Myocyte (in vitro differentiated cells): ENCODE measurements at regions not wholly inside any gene's neighbourhood (a gene's known extent, or its start where the extent isn't known, plus 50 kb on each side); places are given as distances from the start of the nearest gene placed in this dataset.
"Not testable (repeated sequence)": the region's sequence is repeated elsewhere in the genome, so short reads cannot be mapped to it uniquely, and the experiment has no call there.

Experiments used
- DNase-seq: peaks from one replicate; pipeline ENCODE4 v3.0.0-alpha.2; 2012; ENCODE audit warnings: low read depth

DNA sequence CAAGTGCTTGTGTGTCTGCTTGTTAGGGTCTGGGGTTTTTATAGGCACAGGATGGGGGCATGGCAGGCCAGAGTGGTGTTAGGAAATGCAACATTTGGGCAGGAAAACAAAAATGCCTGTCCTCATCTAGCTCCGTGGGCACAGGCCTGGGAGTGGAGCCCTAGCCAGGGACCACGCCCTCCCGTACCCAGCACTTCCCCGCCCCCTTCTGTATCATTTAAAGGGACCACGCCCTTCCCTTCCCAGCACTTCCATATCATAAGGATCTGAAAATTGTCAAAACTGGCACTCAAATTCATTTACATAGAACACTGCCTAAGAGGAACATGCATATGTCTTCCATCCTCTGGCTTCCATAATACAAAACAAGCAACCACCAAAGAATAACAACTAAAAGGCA is 185.8 kb downstream of the B3GLCT start:
- DNase-seq, result no peak

DNA sequence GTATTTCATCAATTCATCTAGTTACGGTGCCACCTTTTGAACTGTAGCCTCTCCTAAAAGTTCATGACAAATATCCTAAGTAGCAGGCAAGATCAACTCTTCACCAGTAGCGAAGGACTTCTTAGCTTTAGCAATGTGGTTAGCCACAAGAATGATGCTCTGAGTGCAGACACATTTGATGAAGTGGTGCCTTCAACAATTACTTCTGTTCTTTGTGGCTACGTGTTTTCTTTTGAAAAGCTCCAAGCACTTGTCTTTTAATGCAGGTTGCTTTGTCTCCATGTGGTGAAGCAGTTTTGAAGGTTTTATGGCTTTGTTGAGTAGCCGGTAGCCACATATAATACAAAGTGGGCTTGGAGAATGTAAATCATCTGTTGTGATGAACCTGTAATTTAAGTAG is 194.7 kb downstream of the B3GLCT start:
- peak; percentile 37 for DNase-seq

DNA sequence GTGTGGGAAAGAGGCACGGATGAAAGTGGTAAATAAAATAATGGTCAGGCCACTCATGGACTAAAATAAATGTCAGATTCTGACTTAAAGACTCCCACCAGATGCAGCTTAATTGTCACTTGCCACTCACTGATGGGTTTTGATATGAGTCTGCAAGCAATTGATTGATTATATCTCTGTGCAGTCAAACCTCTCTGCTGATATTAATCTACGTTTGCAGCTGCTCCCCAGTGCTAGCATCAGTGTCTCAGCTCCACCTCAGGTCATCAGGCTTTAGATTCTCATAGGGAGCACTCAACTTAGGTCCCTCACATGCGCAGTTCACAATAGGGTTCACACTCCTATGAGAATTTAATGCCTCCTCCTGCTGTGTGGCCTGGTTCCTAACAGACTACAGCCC is 195.3 kb downstream of the B3GLCT start:
- no peak for DNase-seq

DNA sequence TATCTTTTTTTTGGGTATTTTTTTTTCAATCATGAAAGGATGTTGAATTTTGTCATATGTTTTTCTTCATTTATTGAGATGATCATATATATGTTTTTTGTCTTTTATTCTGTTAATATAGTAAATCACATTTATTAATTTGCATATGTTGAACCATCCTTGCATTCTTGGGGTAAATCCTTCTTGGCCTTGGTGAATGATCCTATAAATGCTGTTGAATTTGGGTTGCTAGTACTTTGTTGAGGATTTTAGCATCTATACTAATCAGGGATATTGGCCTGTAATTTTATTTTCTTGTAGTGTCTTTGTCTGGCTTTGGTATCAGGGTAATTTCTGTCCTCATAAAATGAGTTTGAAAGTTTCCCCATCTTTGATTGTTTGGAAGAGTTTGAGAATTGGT is 199.9 kb downstream of the B3GLCT start:
- DNase-seq, result no peak

DNA sequence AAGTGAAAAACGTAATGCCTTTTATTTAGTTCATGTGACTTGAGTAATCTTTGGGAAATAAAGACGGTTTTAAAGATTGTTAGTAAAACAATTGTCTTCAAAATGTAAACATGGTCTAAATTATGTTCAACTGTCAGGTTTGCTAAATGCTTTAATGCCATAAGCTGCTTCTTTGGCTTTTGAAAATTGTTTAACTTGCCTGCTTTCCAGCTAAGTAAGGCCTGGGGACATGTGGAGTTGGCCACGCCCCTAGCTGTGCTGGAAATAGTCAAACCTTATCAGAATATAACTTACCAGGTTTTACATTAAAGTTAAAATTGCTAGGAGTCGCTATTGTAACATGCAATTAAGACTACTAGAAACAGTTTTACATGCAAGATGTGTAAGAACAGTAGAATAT is 203.9 kb downstream of the B3GLCT start:
- not testable (repeated sequence) for DNase-seq

DNA sequence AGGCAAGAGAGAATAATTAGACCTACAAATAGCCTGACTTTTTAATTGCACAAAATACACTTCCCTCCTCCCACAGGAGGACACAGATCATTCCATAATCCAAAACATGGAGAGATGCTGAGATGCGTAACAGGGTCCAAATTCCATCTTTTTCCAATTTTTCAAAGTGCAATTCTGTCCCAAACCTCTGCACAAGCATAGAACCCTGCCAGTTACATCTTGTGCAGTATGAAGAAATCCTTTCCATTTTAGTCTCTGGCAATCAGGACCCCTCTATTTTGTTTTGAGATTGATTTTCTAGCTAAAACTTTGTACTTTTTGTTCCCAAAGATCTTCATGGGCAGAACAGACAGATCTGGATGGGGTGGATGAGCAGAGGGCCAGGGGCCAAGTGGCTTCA is 209.2 kb downstream of the B3GLCT start:
- no peak for DNase-seq

DNA sequence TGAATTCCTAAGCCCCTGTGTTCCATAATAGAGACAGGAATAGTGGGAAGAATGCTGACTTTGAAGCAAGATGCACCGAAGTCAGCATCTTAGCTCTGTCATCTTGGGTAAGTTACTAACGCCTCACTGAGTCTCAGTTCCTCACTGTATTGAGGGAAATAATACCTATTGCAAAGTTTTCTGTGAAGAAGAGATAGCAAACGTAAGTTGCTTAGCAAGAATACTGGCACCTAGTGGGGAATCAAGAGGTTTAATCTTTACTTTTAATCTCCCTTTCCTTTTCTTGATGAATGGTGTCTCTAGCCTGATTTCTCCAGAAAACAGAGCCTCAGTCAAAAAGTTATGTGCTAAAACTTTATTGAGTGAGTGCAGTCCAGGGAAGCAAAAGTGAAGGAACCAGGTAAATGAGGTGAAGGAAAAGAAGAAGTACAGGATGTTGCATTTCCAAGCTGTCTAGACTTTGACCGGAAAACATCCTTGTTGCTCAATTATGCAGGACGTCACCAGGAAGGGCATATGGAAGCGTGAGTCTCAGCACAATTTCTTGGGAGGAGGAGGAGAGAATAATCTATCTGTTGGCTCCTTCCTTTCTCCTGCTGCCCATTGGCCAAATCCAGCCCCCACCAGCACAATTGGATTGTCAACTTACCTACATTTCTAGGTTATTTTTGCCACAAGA is 210.0 kb downstream of the B3GLCT start:
- no peak for DNase-seq

DNA sequence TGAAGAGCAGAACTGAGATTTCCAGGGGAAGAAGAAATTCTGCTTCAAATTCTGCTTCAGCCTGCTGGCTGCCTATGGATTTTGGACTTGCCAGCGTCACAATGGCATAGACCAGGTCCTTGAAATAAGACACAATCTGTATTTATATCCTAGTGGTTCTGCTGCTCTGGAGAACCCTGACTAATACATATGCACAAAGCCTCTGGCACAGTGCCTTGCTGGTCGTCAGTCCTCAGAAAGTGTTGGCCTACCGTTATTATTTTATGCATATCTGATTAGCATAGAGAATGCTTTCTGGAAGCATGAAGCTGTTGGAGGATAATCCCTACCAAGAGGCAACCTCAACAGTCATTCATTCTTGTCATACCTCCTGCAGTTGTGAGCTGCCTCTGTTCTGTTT is 213.7 kb downstream of the B3GLCT start:
- no peak for DNase-seq

DNA sequence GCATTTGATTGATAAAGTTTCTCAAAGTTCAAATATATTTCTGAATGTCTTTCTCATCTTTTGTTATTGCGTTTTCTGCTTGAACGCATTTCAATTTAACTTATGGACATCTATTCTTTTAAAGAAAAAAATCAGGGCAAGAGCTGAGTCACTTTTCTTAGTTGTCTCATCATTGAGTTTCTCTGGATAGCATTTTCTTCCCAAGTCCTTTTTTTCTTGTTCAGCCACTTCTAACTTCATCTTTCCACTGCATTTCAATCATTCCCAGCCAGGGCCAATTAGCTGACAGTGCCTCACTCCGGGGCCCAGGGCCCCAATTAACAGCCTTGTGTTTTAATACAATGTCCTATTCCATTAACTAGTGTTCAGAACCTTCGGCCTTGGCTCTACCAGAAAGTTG is 216.3 kb downstream of the B3GLCT start:
- DNase-seq, result no peak

DNA sequence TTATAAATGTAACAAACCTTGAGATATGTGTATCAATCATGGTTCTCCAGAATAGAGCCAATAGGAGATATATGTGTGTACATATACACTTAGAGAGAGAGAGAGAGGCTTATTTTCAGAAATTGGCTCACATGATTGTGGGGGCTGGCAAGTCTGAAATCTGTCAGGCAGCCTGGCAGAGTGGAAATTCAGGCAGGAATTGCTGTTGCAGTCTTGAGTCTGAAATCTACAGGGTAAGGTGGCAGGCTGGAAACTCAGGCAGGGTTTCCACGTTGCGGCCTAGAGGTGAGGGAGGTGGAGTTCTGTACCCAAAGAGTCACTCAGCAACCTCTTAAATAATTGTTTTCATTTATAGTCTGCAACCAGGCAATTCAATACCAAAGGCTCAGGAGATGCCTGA is 218.4 kb downstream of the B3GLCT start:
- DNase-seq, result no peak

DNA sequence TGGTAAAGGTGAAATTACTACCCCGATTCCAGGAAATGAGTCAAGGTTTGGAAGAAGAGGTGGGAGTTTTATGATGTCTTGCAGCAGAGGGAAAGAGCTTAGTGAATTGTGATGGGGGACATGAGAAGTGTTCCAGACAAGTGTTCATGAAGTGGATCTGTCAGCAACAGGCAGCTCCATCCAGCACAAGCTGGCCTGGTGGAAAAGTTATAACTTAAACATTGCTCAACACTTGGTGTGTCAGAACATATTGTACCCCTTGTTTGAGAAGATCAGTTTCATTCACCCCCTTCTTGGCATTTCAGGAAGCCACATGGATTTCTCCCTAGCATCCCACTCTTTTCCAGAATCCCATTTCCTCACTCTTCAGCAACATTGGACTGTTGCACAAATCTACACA is 222.0 kb downstream of the B3GLCT start:
- DNase-seq, result no peak

DNA sequence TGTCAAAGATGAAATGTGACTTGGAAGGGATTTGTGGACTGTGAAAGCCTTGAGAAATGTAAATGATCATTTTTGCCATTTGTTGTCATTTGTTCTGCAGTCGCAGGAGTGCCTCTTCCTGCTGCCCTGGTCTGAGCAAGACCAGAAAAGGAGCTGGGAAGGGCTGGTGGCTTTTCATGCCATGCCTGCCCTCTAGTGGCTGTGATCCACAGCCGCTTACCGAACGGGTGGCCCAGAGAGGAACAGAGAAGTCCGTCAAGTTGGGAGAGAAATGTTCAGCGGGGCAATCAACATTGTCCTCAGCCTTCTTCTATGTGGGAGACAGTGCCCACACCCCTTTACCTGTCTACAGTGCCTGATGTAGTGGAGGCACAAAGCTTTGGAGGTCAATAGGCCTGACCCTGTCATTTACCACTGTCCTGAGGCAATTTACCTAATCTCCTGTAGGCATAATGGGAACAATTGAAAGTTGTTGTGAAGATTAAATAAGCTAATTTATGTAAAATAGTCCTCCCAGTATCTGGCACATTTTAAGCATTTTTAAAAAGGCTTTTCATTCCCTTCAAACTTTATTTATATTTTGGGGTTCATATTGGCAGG is 224.5 kb downstream of the B3GLCT start:
- peak; percentile 81 for DNase-seq

DNA sequence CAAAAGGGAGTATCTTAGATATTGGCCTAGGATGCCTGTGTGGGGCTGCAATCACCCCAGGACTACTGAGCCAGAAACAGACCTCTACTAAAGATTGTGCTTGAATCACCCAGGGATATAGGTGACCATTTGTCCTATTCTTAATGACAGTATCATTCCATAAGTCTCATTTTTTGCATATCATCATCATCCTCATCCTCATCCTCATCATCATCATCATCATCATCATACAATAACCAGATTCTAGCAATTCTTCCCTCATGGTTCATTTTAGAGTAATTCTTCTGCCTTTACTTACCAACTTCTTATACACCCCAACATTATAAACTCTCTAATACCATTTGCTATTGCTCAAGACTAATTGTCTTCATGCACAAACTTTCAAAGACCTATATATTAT is 226.6 kb downstream of the B3GLCT start:
- no peak for DNase-seq

DNA sequence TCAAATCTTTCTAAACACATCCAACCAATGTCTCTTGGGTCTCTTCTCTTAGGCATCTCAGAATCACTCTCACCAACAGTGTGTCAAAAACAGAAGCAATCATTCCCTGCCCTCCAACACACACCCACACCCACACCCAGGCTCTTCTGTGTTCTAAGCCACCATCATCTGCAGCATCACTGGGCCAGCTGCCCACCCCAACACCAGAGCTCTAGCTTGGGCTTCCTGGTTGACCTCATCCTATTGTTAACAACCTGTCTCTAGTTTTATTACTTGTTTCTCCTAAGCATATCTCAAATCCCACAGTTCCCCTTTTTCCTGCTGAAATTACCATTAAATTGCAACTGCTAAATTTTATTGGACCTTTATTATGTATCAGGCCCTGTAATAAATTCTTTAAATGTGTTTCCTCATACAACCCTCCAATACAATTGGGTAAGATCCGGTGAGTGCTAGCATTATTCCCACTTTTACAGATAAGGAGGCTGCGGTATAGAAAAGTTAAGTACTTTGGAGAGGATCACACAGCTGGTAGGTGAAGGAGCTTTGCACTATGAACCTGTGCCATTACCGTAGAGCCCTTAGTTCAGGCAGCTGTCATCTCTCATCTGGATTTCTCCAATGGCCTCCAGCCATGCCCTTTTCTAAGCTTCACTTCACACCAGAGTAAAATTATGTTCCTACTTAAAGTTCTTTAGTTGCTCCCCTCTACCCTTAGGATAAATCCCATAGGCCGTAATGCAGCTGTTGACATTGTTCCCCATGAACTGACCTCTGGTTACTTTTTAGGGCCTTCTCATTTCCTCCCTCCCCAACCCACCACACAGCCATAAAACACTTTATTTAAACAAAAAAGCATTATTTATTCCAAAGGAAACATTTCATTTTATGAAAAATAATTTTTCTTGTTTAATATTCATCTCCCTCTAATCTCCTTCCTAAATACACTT is 227.7 kb downstream of the B3GLCT start:
- DNase-seq, result no peak

DNA sequence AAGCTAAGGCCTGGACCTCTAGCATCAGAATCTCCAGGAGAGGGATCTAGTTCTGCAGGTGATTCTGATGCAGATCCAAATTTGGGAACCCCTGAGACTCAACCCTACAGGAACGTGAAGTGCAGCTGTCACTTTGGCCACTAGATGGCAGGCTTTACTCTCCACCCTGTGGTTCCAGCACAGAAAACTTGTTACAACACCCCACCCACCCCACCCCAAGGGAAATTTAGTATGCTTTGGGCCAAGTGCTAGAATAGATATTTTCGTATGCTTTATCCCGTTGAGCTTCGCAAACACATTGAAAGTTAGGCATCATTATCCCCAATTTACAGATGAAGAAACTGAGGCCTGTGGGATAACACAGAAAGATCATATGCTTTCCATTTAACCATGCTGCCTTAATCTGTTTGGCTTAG is 232.0 kb downstream of the B3GLCT start:
- peak; percentile 52 for DNase-seq

DNA sequence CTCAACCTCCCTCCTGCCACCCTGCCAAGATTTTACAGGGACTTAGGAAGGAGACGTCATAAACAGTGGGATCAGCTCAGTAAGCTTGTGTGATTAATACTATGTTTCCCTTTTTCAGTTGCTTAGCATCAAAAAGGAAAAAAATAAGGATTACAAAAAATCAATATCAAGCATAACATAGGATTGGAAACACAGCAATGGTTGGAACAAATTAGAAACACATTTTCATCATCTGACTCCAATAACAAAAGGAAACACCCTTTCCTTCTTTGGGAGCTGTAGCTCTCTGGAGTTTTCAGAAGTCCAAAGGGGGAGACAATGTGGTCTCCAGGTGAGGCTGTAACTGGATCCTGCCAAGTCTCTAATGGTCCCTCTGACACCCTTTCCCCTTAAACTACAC is 233.4 kb downstream of the B3GLCT start:
- DNase-seq, result no peak

DNA sequence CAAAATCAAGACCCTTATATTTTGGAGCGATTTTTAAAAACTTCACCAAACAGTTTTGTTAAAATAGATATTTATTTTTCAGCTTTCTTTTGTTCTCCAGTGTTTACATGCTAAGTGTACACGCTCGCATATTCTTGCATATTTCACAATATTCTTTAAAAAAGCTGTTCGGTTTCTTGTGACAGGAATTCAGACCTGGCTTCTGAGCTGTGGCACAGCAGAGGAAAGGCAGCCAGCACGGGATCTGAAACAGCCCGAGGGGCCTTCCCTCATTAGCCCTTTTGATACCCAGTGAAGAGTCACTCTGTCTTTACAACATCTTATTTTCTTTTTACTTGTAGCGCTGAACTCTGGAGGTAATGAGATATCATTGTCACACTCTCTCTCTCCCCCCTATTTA is 234.0 kb downstream of the B3GLCT start:
- no peak for DNase-seq

DNA sequence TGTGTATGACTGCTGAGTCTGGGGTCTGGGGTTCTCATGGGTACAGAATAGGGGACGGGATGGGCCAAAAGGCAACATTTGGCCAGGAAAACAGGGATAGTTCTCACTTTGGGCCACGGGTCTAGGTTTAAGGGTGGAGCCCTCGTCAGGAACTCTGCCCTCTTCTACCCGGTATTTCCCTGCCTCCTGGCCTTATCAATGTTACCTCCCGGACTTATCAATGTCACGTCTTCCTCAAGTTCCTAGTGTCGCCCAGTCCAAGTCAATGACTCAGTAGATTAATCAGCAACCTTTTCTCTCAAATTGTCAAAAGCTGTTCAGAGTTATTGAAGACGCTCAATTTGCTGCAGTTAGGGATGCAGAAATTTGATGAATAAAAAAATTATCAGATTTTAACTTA is 234.8 kb downstream of the B3GLCT start:
- DNase-seq, result no peak

DNA sequence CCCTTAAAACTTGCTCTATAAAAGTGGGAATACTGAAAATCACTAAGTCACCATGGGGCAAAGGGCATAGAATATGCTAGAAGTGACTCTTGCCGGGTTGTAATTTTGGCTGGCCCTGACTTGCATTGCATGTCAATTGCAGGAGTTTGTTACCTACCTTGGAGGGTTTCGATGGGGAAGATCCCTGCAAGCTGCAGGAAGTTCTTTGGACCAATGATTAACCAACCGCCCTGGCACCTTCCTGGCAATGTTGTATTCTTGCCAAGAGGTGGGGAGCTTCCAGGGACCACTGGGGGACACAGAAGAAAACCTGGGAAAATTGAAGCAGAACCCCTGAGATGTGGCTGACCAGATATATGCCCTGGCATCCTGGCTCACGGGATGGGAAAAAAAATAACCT is 235.8 kb downstream of the B3GLCT start:
- no peak for DNase-seq

DNA sequence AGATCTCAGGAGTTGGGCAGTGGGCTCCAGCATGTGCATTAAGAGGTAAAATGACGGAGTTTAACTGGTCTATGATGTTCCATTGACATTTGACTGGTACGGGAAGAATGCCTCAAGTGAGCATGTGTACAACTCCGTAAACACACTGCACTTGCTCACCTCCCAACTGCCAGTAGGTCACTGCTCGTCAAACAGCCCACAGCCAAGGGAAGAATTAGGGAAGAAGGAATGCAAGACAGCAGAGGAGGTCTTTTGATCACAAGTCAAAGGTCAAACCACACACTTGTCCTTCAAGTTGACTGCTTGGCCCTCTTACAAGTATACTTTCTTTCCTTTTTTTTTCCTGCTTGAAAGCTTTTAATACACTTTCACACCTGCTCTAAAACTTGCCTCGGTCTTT is 236.7 kb downstream of the B3GLCT start:
- peak; percentile 3 for DNase-seq

DNA sequence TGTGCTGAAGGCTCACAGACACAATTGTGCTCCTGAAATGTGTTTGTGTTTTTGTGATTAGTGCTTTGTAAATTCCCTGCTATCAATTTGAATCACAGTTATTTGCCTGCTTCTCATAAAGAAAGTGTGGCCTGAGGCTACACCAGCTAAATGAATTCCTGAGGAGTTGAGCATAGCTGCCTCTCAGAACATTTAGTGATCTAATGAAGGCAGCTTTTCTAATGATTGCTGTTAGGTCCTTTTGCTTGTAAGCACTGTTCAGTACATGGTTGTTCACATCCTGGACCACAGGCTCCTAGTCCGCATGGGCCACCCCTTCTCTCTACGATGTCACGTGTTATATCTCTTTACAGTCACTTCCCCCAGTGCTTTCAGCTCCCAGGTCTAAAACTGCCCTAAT is 238.2 kb downstream of the B3GLCT start:
- no peak for DNase-seq

DNA sequence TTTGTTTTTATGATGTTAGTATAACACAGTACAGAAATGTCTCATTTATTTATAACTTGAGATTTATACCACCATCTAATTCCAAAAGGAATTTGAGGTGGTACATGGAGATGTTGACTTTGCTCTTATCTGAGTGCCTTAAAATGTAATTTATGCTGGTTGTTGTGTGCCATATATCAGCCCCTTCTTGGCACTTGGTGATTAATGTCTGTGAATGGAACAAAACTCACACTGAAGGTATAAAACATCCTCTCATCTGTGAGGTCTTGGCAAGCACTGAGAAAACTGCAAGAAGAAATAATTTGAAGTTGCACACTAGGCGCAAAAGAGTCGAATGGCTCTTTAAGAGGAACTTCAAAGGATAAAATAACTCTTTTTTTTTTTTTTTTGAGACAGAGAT is 240.4 kb downstream of the B3GLCT start:
- no peak for DNase-seq
